Activated naive CD8-positive, alpha-beta T cell (primary cell): ENCODE measurements at regions not wholly inside any gene's neighbourhood (a gene's known extent, or its start where the extent isn't known, plus 50 kb on each side); places are given as distances from the start of the nearest gene placed in this dataset.

Experiments used
- H3K27ac Mint-ChIP-seq: one replicate; pipeline ENCODE4 v1.8.0; 2021; ENCODE audit warnings: mixed read lengths
- H3K27me3 Mint-ChIP-seq: one replicate; pipeline ENCODE4 v1.8.0; 2021; ENCODE audit warnings: mixed read lengths
- H3K36me3 Mint-ChIP-seq: one replicate; pipeline ENCODE4 v1.8.0; 2021; ENCODE audit warnings: mixed read lengths
- H3K4me1 Mint-ChIP-seq: one replicate; pipeline ENCODE4 v1.8.0; 2021; ENCODE audit warnings: low read depth, mixed read lengths
- H3K4me3 Mint-ChIP-seq: one replicate; pipeline ENCODE4 v1.8.0; 2021; ENCODE audit warnings: mild to moderate bottlenecking, mixed read lengths
- H3K9me3 Mint-ChIP-seq: one replicate; pipeline ENCODE4 v1.8.0; 2021; ENCODE audit warnings: low read depth, mixed read lengths

GRCh38 chr6:90788781-90789180 is 201.9 kb upstream of the MAP3K7 start:
- peaks cover 2% of the 10 kb centered on the region for H3K27me3 Mint-ChIP-seq
- H3K4me3 Mint-ChIP-seq = no peak overlapping the region

GRCh38 chr6:90787446-90787845 is 200.6 kb upstream of the MAP3K7 start:
- Mint-ChIP-seq H3K4me3 (no peak overlapping the region), H3K27ac (no peak overlapping the region), H3K36me3 (no peaks in the 10 kb centered on the region), H3K27me3 (peaks cover 2% of the 10 kb centered on the region), H3K4me1 (no peaks in the 10 kb centered on the region), H3K9me3 (no peaks in the 10 kb centered on the region)

More at GRCh38 chr6:90788781-90789180, 201.9 kb upstream of the MAP3K7 start:
- H3K4me1 Mint-ChIP-seq = no peaks in the 10 kb centered on the region
- H3K9me3 Mint-ChIP-seq = no peaks in the 10 kb centered on the region
- H3K27ac Mint-ChIP-seq = no peak overlapping the region
- no peaks in the 10 kb centered on the region for H3K36me3 Mint-ChIP-seq

- no peak overlapping the region for H3K4me3 Mint-ChIP-seq
- no peaks in the 10 kb centered on the region for H3K36me3 Mint-ChIP-seq
- no peak overlapping the region for H3K27ac Mint-ChIP-seq
- no peaks in the 10 kb centered on the region for H3K9me3 Mint-ChIP-seq
- no peaks in the 10 kb centered on the region for H3K4me1 Mint-ChIP-seq
- H3K27me3 Mint-ChIP-seq = peaks cover 6% of the 10 kb centered on the region
These were observed 193.9 kb upstream of the MAP3K7 start for GRCh38 chr6:90780778-90781177.

GRCh38 chr6:90780141-90780540 is 193.3 kb upstream of the MAP3K7 start:
- no peaks in the 10 kb centered on the region for H3K4me1 Mint-ChIP-seq
- no peak overlapping the region for H3K27ac Mint-ChIP-seq
- no peaks in the 10 kb centered on the region for H3K36me3 Mint-ChIP-seq
- no peaks in the 10 kb centered on the region for H3K9me3 Mint-ChIP-seq
- H3K27me3 Mint-ChIP-seq = peaks cover 7% of the 10 kb centered on the region
- H3K4me3 Mint-ChIP-seq = no peak overlapping the region

- H3K4me3 Mint-ChIP-seq = no peak overlapping the region
- no peaks in the 10 kb centered on the region for H3K4me1 Mint-ChIP-seq
- no peaks in the 10 kb centered on the region for H3K9me3 Mint-ChIP-seq
- no peak overlapping the region for H3K27ac Mint-ChIP-seq
- H3K27me3 Mint-ChIP-seq = peaks cover 7% of the 10 kb centered on the region
- H3K36me3 Mint-ChIP-seq = no peaks in the 10 kb centered on the region
These were observed 191.7 kb upstream of the MAP3K7 start for GRCh38 chr6:90778417-90779203.

GRCh38 chr6:90770778-90771177 is 183.9 kb upstream of the MAP3K7 start:
- no peaks in the 10 kb centered on the region for H3K9me3 Mint-ChIP-seq
- peaks cover 4% of the 10 kb centered on the region for H3K27me3 Mint-ChIP-seq
- no peak overlapping the region for H3K4me3 Mint-ChIP-seq
- H3K36me3 Mint-ChIP-seq = no peaks in the 10 kb centered on the region
- no peak overlapping the region for H3K27ac Mint-ChIP-seq
- H3K4me1 Mint-ChIP-seq = no peaks in the 10 kb centered on the region

- H3K27me3 Mint-ChIP-seq = peaks cover 6% of the 10 kb centered on the region
- no peak overlapping the region for H3K4me3 Mint-ChIP-seq
- no peak overlapping the region for H3K27ac Mint-ChIP-seq
- no peaks in the 10 kb centered on the region for H3K4me1 Mint-ChIP-seq
- H3K9me3 Mint-ChIP-seq = no peaks in the 10 kb centered on the region
- no peaks in the 10 kb centered on the region for H3K36me3 Mint-ChIP-seq
These were observed 179.0 kb upstream of the MAP3K7 start for GRCh38 chr6:90765895-90766294.

GRCh38 chr6:90765491-90765890 is 178.6 kb upstream of the MAP3K7 start:
- Mint-ChIP-seq H3K4me1 (no peaks in the 10 kb centered on the region), H3K36me3 (no peaks in the 10 kb centered on the region), H3K27ac (no peak overlapping the region), H3K4me3 (no peak overlapping the region), H3K27me3 (peaks cover 6% of the 10 kb centered on the region), H3K9me3 (no peaks in the 10 kb centered on the region)

- no peaks in the 10 kb centered on the region for H3K4me1 Mint-ChIP-seq
- H3K4me3 Mint-ChIP-seq = no peak overlapping the region
- H3K36me3 Mint-ChIP-seq = no peaks in the 10 kb centered on the region
- no peaks in the 10 kb centered on the region for H3K9me3 Mint-ChIP-seq
- H3K27ac Mint-ChIP-seq = no peak overlapping the region
- H3K27me3 Mint-ChIP-seq = peaks cover 6% of the 10 kb centered on the region
These were observed 177.1 kb upstream of the MAP3K7 start for GRCh38 chr6:90764001-90764400.

- Mint-ChIP-seq H3K36me3 (no peaks in the 10 kb centered on the region), H3K9me3 (no peaks in the 10 kb centered on the region), H3K4me3 (no peak overlapping the region), H3K27me3 (peaks cover 6% of the 10 kb centered on the region), H3K27ac (no peak overlapping the region), H3K4me1 (no peaks in the 10 kb centered on the region)
These were observed 172.8 kb upstream of the MAP3K7 start for GRCh38 chr6:90759664-90760063.

- Mint-ChIP-seq H3K27ac (no peak overlapping the region), H3K4me3 (no peak overlapping the region), H3K27me3 (peaks cover 4% of the 10 kb centered on the region), H3K36me3 (no peaks in the 10 kb centered on the region), H3K9me3 (no peaks in the 10 kb centered on the region), H3K4me1 (no peaks in the 10 kb centered on the region)
These were observed 171.9 kb upstream of the MAP3K7 start for GRCh38 chr6:90758741-90759140.

GRCh38 chr6:90753820-90754643 is 167.2 kb upstream of the MAP3K7 start:
- no peaks in the 10 kb centered on the region for H3K36me3 Mint-ChIP-seq
- H3K9me3 Mint-ChIP-seq = no peaks in the 10 kb centered on the region
- peaks cover 17% of the 10 kb centered on the region for H3K27me3 Mint-ChIP-seq
- no peak overlapping the region for H3K27ac Mint-ChIP-seq
- no peak overlapping the region for H3K4me3 Mint-ChIP-seq
- no peaks in the 10 kb centered on the region for H3K4me1 Mint-ChIP-seq

GRCh38 chr6:90739802-90740201 is 152.9 kb upstream of the MAP3K7 start:
- peaks cover 6% of the 10 kb centered on the region for H3K27me3 Mint-ChIP-seq
- no peaks in the 10 kb centered on the region for H3K36me3 Mint-ChIP-seq
- peaks cover 13% of the 10 kb centered on the region for H3K9me3 Mint-ChIP-seq
- no peak overlapping the region for H3K4me3 Mint-ChIP-seq
- no peak overlapping the region for H3K27ac Mint-ChIP-seq
- H3K4me1 Mint-ChIP-seq = no peaks in the 10 kb centered on the region

- Mint-ChIP-seq H3K27ac (no peak overlapping the region), H3K4me1 (no peaks in the 10 kb centered on the region), H3K4me3 (no peak overlapping the region), H3K36me3 (no peaks in the 10 kb centered on the region), H3K9me3 (peaks cover 12% of the 10 kb centered on the region), H3K27me3 (peaks cover 6% of the 10 kb centered on the region)
These were observed 152.5 kb upstream of the MAP3K7 start for GRCh38 chr6:90739339-90739738.

- H3K36me3 Mint-ChIP-seq = no peaks in the 10 kb centered on the region
- peaks cover 4% of the 10 kb centered on the region for H3K27me3 Mint-ChIP-seq
- H3K4me1 Mint-ChIP-seq = no peaks in the 10 kb centered on the region
- H3K9me3 Mint-ChIP-seq = no peaks in the 10 kb centered on the region
- H3K4me3 Mint-ChIP-seq = no peak overlapping the region
- H3K27ac Mint-ChIP-seq = no peak overlapping the region
These were observed 143.3 kb upstream of the MAP3K7 start for GRCh38 chr6:90730151-90730673.
